HCT116 (cell line): ENCODE measurements at regions not wholly inside any gene's neighbourhood (a gene's known extent, or its start where the extent isn't known, plus 50 kb on each side); places are given as distances from the start of the nearest gene placed in this dataset.

Experiments used
- ATAC-seq: fragments of 200-7000 bp; cut with Tn5 transposase; 2 replicates; pipeline ENCODE4 v1.9.1; 2020; ENCODE audit warnings: mild to moderate bottlenecking, moderate library complexity
- BruUV-seq: library from RNA; stranded (reverse); fragments of 400-500 nt; replicated peaks from 2 replicates; lab custom pipeline; 2021; lab: Mats Ljungman, UMichigan
- CTCF ChIA-PET: fragments of 300-600 bp; sonication (Branson Sonifier 250); formaldehyde crosslinking; loops from one replicate; lab custom pipeline; 2021; ENCODE audit warnings: antibody characterized with exemption; lab: Charles Lee
- POLR2A ChIA-PET: fragments of 300-600, 350-600 bp; sonication (Branson Sonifier 250); formaldehyde crosslinking; loops from one replicate; lab custom pipeline; 2021; ENCODE audit warnings: antibody characterized with exemption; lab: Charles Lee
- RAD21 ChIA-PET, 2 experiments: fragments of 300-600 bp; sonication (Branson Sonifier 250); formaldehyde crosslinking; loops; one replicate each; lab custom pipeline; 2023; ENCODE audit warnings: low total read pairs in 2 of 2; ENCODE audit not compliant: uncharacterized antibody in 2 of 2, unreplicated experiment in 2 of 2, low non-redundant PET in 1 of 2; lab: Charles Lee
- DNase-seq: peaks from one replicate; pipeline ENCODE4 v3.0.0-alpha.2; 2010; ENCODE audit warnings: low read depth, low spot score
- H2AFZ ChIP-seq: fragments of 200-600 bp; shearing (Covaris generic), sonication (generic); 2 replicates; pipeline ENCODE4 v1.6.1; 2017; ENCODE audit warnings: low read depth, mixed run types, mixed read lengths, antibody characterized with exemption, low read length; ENCODE audit not compliant: poor library complexity, severe bottlenecking
- H3K27ac ChIP-seq: 2 replicates; pipeline ENCODE4 v1.5.1; 2012; ENCODE audit warnings: low read depth, low read length
- H3K27me3 ChIP-seq: fragments of 200-600 bp; sonication (generic); 2 replicates; pipeline ENCODE4 v1.6.1; 2016; ENCODE audit warnings: mixed run types, low read length, mixed read lengths; ENCODE audit not compliant: insufficient read depth
- H3K36me3 ChIP-seq, 2 experiments: fragments of 200-500 bp in 1 of 2; fragments of 200-600 bp in 1 of 2; sonication (Bioruptor generic) in 1 of 2; sonication (generic) in 1 of 2; 2 replicates each; pipeline versions ENCODE4 v1.5.1 to v1.6.1; 2014 to 2016; ENCODE audit warnings: low read length in 2 of 2, inconsistent platforms in 1 of 2, mixed read lengths in 1 of 2, mixed run types in 1 of 2; ENCODE audit not compliant: insufficient read depth in 2 of 2, control insufficient read depth in 1 of 2
- H3K4me1 ChIP-seq, 2 experiments: fragments of 200-600 bp in 1 of 2; sonication (generic) in 1 of 2; 2 replicates each; pipeline versions ENCODE4 v1.5.1 to v1.6.1; 2012 to 2017; ENCODE audit warnings: low read length in 2 of 2, inconsistent platforms in 1 of 2, mild to moderate bottlenecking in 1 of 2, mixed read lengths in 1 of 2, mixed run types in 1 of 2, moderate library complexity in 1 of 2; ENCODE audit not compliant: insufficient read depth in 2 of 2, control insufficient read depth in 1 of 2
- H3K4me2 ChIP-seq: fragments of 200-600 bp; sonication (generic); 2 replicates; pipeline ENCODE4 v1.6.1; 2017; ENCODE audit warnings: mixed run types, low read length, mixed read lengths
- H3K4me3 ChIP-seq, 2 experiments: fragments of 200-600 bp in 1 of 2; sonication (generic) in 1 of 2; replicated peaks in 1 of 2; 2 replicates each; pipeline ENCODE4 v1.5.1; 2011 to 2016; ENCODE audit warnings: low read length in 2 of 2, control low read depth in 1 of 2, low read depth in 1 of 2, mild to moderate bottlenecking in 1 of 2, mixed read lengths in 1 of 2, mixed run types in 1 of 2
- H3K79me2 ChIP-seq: fragments of 200-600 bp; sonication (generic); 2 replicates; pipeline ENCODE4 v1.6.1; 2017; ENCODE audit warnings: mild to moderate bottlenecking, mixed run types, low read length, moderate library complexity, mixed read lengths; ENCODE audit not compliant: insufficient read depth
- H3K9ac ChIP-seq: fragments of 200-600 bp; sonication (generic); 2 replicates; pipeline ENCODE4 v1.6.1; 2016; ENCODE audit warnings: low read length, mixed read lengths
- H3K9me2 ChIP-seq: fragments of 200-600 bp; sonication (generic), shearing (Covaris generic); 2 replicates; pipeline ENCODE4 v1.6.1; 2017; ENCODE audit warnings: mixed run types, mild to moderate bottlenecking, moderate library complexity; ENCODE audit not compliant: insufficient read depth
- H3K9me3 ChIP-seq, 2 experiments: fragments of 200-500 bp in 1 of 2; fragments of 200-600 bp in 1 of 2; sonication (Bioruptor generic) in 1 of 2; sonication (generic) in 1 of 2; 2 replicates each; pipeline ENCODE4 v1.6.1; 2014 to 2017; ENCODE audit warnings: low read length in 2 of 2, mixed read lengths in 2 of 2, inconsistent platforms in 1 of 2, low read depth in 1 of 2, mild to moderate bottlenecking in 1 of 2, mixed run types in 1 of 2, moderate library complexity in 1 of 2; ENCODE audit not compliant: control insufficient read depth in 1 of 2, insufficient read depth in 1 of 2
- H4K20me1 ChIP-seq: fragments of 200-600 bp; sonication (generic), shearing (Covaris generic); 2 replicates; pipeline ENCODE4 v1.6.1; 2017; ENCODE audit warnings: mixed run types, mild to moderate bottlenecking, moderate library complexity; ENCODE audit not compliant: insufficient read depth
- ATF3 ChIP-seq: IDR thresholded peaks from 2 replicates; pipeline ENCODE4 v1.6.1; 2012
- CBX3 ChIP-seq: IDR thresholded peaks from 2 replicates; pipeline ENCODE4 v1.6.1; 2012; ENCODE audit warnings: low read depth
- EGR1 ChIP-seq: IDR thresholded peaks from 2 replicates; pipeline ENCODE4 v1.6.1; 2012; ENCODE audit warnings: low read depth
- POLR2AphosphoS5 ChIP-seq: IDR thresholded peaks from 2 replicates; pipeline ENCODE4 v1.6.1; 2011; ENCODE audit warnings: mild to moderate bottlenecking, low read depth, low read length, moderate library complexity
- REST ChIP-seq: IDR thresholded peaks from 2 replicates; pipeline ENCODE4 v1.6.1; 2012; ENCODE audit warnings: low read depth
- SIN3A ChIP-seq: IDR thresholded peaks from 2 replicates; pipeline ENCODE4 v1.6.1; 2012; ENCODE audit warnings: low read depth
- intact Hi-C: fragments of 100-400 bp; cut with micrococcal nuclease; formaldehyde crosslinking; loops from 2 replicates; pipeline ENCODE4 v1.10.0; 2022

- DNase-seq = no peak
- Histone ChIP-seq H3K27me3 (no peaks in the 10 kb centered on the region), H3K9ac (no peak overlapping the region), H3K4me2 (no peak overlapping the region), H2AFZ (no peak overlapping the region), H3K36me3 (no peaks in the 10 kb centered on the region), H3K4me3 (no peak overlapping the region), H3K4me1 (peaks cover 0 to 4% of the 10 kb centered on the region in 2 experiments; a peak in 1 of 4 replicates), H3K9me2 (no peaks in the 10 kb centered on the region), H3K79me2 (no peaks in the 10 kb centered on the region), H3K27ac (no peak overlapping the region), H4K20me1 (no peaks in the 10 kb centered on the region), H3K9me3 (no peaks in the 10 kb centered on the region)
- TF ChIP-seq REST = no peak
- no peak for TF ChIP-seq CBX3
- no peak for TF ChIP-seq EGR1
- no peak for TF ChIP-seq SIN3A
- TF ChIP-seq POLR2AphosphoS5 = no peak
- TF ChIP-seq ATF3 = no peak
- ChIA-PET CTCF (no interaction called here), POLR2A (no interaction called here), RAD21 (no interaction called here)
- intact Hi-C loops = no loop called here
- no TSS peak for BruUV-seq
- no peak for ATAC-seq
These were observed 63.1 kb upstream of the NR3C1 start for GRCh38 chr5:143466632-143467031.
